Fibroblast of villous mesenchyme (primary cell): ENCODE measurements at regions not wholly inside any gene's neighbourhood (a gene's known extent, or its start where the extent isn't known, plus 50 kb on each side); places are given as distances from the start of the nearest gene placed in this dataset.
A peak's percentile ranks its signal among the peaks of the same experiment; 100 is the strongest.
"Not testable (repeated sequence)": the region's sequence is repeated elsewhere in the genome, so short reads cannot be mapped to it uniquely, and the experiment has no call there.

Experiments
- DNase-seq: peaks from one replicate; pipeline ENCODE4 v3.0.0-alpha.2; 2010; ENCODE audit warnings: low read depth
- H3K4me3 ChIP-seq: 2 replicates; pipeline ENCODE4 v1.5.1; 2011; ENCODE audit warnings: low read depth, mild to moderate bottlenecking, low read length
- TF ChIP-seq, protein P1 (sequence below): IDR thresholded peaks from 2 replicates; pipeline ENCODE4 v1.5.1; 2012; ENCODE audit warnings: low read depth, mild to moderate bottlenecking, low read length; ENCODE audit not compliant: insufficient read depth

DNA sequence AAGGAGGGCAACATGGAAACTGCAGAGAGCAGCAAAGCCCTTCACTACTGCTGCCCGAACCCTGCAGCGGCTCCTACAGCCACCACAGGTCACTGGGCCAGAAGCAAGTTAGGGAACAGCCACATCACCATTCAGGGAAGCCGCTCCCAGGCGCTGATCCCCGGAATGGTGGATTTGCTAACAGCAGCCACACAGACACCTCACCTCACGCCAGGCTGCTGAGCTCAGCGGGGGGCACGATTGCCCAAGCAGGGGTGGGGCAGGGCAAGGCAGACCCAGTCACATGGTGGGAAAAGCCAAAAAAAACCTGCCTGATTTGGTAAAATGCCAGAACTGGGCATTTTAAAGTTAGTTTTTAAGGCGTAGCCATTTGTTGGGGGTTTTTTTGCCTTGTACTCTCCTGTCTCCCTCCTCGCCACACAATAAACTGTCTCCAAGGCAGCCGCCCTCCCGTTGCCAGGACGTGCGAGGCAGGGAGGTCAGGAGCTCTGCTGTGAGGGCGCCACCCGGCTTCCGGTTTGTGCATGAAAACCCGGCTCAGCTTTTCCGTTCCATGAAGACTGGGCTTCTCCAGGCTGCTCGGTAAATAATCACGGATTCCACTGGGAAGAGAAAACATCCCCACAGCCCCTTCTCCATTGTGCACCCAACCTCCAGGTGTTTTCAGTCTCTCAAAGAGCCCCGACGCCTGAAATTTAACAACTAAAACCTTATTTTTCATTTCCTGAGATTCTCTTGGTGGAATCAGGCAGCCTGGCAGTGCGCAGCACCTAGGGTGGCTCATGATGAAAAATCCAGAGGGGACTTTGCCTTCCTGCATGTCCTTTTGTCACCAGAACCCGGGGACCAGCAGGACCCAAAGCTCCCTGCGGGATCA is 453.5 kb downstream of the PREX1 start:
- H3K4me3 ChIP-seq: not testable (repeated sequence)
- peak; percentile 3 for DNase-seq
- TF ChIP-seq, protein P1, sequence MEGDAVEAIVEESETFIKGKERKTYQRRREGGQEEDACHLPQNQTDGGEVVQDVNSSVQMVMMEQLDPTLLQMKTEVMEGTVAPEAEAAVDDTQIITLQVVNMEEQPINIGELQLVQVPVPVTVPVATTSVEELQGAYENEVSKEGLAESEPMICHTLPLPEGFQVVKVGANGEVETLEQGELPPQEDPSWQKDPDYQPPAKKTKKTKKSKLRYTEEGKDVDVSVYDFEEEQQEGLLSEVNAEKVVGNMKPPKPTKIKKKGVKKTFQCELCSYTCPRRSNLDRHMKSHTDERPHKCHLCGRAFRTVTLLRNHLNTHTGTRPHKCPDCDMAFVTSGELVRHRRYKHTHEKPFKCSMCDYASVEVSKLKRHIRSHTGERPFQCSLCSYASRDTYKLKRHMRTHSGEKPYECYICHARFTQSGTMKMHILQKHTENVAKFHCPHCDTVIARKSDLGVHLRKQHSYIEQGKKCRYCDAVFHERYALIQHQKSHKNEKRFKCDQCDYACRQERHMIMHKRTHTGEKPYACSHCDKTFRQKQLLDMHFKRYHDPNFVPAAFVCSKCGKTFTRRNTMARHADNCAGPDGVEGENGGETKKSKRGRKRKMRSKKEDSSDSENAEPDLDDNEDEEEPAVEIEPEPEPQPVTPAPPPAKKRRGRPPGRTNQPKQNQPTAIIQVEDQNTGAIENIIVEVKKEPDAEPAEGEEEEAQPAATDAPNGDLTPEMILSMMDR: peak; percentile 18

DNA sequence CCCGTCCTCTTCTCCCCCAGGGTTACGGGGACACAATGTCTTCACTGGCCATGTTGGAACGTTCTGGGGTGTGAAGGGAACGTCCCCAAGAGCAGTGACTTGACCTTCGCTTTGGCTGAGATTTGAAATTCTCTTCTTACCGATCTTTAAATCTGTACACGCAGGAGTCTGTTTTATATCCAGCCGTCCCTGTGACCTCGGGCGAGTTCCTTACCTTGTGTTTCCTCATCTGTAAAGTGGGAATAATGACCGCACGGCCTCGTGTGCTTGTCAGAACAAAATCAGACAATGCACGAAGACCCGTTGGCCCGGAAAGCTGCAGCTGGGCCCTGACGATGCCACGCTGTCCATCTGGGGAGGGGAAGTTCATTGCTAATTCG is 454.3 kb downstream of the PREX1 start:
- DNase-seq: no peak
- TF ChIP-seq, protein P1: no peak
- no peak overlapping the region for H3K4me3 ChIP-seq

DNA sequence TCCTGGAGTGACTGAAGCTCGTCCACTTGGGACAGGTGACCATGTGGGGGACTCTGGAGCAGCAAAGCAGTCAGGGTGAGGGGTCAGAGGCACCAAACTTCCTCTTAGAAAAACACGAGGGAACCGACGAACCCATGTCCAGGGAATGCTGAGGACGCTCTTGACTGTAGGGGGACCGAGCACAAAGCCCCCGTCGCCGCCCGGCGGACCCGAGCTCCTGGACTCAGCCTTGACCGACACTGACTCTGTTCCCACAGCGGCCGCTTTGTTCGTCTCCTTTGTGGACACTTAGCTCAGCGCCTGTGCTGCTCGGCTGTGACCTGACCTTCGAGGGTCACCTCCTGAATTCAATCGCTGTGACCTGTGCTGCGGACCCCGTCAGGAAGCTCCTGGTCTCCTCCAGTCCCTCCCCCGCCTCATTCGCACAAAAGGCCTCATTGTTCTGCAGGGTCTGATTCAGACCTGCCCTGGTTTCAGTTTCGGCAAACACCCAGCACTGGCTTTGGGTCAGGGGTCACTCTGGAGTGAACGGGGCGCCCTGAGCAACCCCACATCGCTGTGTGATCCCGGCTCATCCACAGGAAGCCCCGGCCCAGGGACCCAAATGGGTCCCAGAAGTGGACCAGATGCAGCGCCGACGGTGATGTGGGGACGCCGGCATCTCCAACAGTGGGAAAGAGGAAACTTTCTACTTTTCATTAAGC is 454.8 kb downstream of the PREX1 start:
- not testable (repeated sequence) for H3K4me3 ChIP-seq, DNase-seq

DNA sequence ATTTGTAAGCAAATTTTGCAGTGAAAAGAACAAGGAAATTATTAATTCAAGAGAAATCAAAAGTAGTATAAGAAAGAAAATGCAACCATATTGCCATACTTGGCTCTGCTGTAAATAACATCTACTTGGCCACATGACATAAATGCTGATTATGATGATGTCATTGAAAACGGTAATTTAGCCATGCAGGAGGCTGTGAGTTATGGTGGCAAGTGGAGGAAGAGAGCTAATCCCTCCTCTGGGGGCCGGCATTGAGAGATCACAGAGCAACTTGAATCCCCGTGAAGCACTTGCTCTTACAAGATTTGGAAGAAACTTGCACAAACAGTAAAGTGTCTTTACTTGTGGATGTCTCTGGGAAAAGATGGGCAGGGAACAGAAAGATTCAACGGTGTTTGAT is 456.6 kb downstream of the PREX1 start:
- no peak overlapping the region for H3K4me3 ChIP-seq
- TF ChIP-seq, protein P1: no peak
- DNase-seq: no peak

DNA sequence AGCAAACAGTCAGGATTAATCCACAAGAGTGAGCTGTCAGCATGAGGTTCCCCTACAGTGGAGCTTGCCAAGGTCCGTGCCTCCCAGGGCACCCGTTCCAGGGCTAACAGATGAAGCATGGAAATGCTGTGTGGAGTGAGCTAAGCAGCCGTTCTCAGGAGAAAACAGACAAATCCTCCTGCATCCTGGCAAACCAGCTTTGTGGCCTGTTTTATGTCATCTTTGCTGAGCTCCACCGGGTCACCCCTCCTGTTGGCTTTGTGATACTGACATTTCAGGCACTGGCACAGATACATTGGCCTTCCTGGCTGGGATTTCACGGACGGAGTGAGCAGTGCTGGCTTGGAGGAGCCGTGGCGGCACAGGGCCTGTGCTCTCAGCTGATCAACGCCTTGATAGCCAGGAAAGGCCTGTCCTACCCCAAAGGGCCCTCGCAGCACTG is 459.2 kb downstream of the PREX1 start:
- DNase-seq, H3K4me3 ChIP-seq: not testable (repeated sequence)

- not testable (repeated sequence) for DNase-seq, H3K4me3 ChIP-seq
Measured at GRCh38 chr20:48367541-48368358, 460.0 kb downstream of the PREX1 start.

GRCh38 chr20:48366230-48366629 is 461.6 kb downstream of the PREX1 start:
- DNase-seq: no peak
- H3K4me3 ChIP-seq: no peak overlapping the region
- TF ChIP-seq, protein P1: no peak
